ENCODE measurements at regions not wholly inside any gene's neighbourhood (a gene's known extent, or its start where the extent isn't known, plus 50 kb on each side); places are given as distances from the start of the nearest gene placed in this dataset.

DNA sequence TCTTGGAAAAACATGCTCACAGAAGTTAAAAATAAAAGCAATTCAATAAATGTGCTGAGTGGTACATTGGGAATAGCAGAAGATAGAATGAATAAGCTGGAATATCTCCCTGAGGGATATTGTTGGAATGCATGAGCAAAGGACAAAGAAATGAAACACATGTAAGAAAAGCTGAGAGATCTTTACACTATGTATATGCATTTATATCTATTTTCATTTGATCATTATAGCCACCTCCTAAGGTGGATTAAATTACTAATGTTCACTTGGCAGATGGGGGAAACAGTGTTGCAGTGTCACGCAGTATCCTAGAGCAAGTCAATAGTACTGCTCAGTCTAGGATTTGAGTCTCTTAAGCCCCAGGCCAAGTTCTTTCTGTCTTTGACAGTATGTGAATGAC is 542.0 kb upstream of the MARCKS start:
- ChIA-PET POLR2A (interaction anchor here (0.5 to 0.6 kb wide), 2 partner anchors 130 to 327 kb away, joined by 4 to 8 read pairs; no protein-coding TSS in a partner anchor), CTCF (interaction anchor here (1.3 kb wide), 1 partner anchor 27 kb away, joined by 3 read pairs; no protein-coding TSS in a partner anchor)
- no peaks in the 10 kb centered on the region for H3K36me3 ChIP-seq (ENCODE audit: control insufficient read depth, insufficient read depth, low read length)
- no peaks in the 10 kb centered on the region for H3K27me3 ChIP-seq (ENCODE audit: control insufficient read depth, insufficient read depth, low read length)
- no peak for DNase-seq (ENCODE audit: low read depth)
- TF ChIP-seq, protein P1, sequence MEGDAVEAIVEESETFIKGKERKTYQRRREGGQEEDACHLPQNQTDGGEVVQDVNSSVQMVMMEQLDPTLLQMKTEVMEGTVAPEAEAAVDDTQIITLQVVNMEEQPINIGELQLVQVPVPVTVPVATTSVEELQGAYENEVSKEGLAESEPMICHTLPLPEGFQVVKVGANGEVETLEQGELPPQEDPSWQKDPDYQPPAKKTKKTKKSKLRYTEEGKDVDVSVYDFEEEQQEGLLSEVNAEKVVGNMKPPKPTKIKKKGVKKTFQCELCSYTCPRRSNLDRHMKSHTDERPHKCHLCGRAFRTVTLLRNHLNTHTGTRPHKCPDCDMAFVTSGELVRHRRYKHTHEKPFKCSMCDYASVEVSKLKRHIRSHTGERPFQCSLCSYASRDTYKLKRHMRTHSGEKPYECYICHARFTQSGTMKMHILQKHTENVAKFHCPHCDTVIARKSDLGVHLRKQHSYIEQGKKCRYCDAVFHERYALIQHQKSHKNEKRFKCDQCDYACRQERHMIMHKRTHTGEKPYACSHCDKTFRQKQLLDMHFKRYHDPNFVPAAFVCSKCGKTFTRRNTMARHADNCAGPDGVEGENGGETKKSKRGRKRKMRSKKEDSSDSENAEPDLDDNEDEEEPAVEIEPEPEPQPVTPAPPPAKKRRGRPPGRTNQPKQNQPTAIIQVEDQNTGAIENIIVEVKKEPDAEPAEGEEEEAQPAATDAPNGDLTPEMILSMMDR (IDR thresholded peaks at IDR 0.05; ENCODE audit: insufficient read depth, low read depth, low read length), result no peak
- H3K4me3 ChIP-seq (ENCODE audit: low read depth, low read length), result no peak overlapping the region

DNA sequence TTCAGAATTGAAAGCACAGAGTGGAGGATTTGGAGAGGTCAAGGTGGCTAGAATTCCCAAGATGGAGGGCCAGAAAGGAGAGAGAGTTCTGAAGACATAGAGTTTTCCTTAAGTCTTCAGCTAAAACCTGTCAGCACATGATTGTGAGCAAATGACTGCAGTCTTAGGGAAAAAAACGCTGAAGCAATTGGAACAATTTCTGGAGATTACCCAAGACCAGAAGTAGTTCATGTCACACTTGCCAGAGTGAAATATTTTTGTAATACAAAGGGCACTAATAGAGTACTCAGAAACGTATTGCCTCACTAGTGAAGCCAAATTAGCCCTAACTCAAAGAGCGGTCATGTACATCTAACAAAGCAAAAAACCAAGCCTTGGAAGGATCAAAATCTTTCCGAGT is 541.3 kb upstream of the MARCKS start:
- Histone ChIP-seq H3K36me3 (ENCODE audit: control insufficient read depth, insufficient read depth, low read length) (no peaks in the 10 kb centered on the region), H3K27me3 (ENCODE audit: control insufficient read depth, insufficient read depth, low read length) (no peaks in the 10 kb centered on the region), H3K4me3 (ENCODE audit: low read depth, low read length) (no peak overlapping the region)
- ChIA-PET CTCF (interaction anchor here (1.3 kb wide), 1 partner anchor 26 kb away, joined by 3 read pairs; no protein-coding TSS in a partner anchor), POLR2A (no interaction called here)
- TF ChIP-seq, protein P1 (IDR thresholded peaks at IDR 0.05; ENCODE audit: insufficient read depth, low read depth, low read length), result no peak
- DNase-seq (ENCODE audit: low read depth), result no peak

DNA sequence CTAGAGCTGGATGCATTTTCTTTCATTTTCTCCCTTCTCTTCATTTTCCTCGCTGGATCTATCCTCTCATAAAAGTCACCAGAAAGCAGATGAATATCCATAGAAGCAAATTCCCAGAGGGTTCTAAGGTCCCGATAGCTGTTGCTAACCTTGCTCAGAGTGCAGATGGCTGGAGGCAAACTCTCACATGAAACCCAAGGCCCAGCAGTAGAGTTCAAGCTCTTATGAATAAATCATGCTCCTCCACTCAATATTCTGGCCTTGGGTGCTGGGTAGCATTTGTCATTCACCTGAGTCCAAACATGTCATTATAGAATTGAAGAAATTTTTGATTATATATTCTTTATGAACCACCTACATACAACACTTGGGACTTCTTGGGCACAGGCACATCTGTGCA is 539.7 kb upstream of the MARCKS start:
- Histone ChIP-seq H3K27me3 (ENCODE audit: control insufficient read depth, insufficient read depth, low read length) (no peaks in the 10 kb centered on the region), H3K4me3 (ENCODE audit: low read depth, low read length) (no peak overlapping the region), H3K36me3 (ENCODE audit: control insufficient read depth, insufficient read depth, low read length) (no peaks in the 10 kb centered on the region)
- DNase-seq (ENCODE audit: low read depth), result no peak
- ChIA-PET POLR2A (no interaction called here), CTCF (interaction anchor here (1.4 kb wide), 1 partner anchor 8 kb away, joined by 3 read pairs; no protein-coding TSS in a partner anchor)
- TF ChIP-seq, protein P1 (IDR thresholded peaks at IDR 0.05; ENCODE audit: insufficient read depth, low read depth, low read length), result no peak

DNA sequence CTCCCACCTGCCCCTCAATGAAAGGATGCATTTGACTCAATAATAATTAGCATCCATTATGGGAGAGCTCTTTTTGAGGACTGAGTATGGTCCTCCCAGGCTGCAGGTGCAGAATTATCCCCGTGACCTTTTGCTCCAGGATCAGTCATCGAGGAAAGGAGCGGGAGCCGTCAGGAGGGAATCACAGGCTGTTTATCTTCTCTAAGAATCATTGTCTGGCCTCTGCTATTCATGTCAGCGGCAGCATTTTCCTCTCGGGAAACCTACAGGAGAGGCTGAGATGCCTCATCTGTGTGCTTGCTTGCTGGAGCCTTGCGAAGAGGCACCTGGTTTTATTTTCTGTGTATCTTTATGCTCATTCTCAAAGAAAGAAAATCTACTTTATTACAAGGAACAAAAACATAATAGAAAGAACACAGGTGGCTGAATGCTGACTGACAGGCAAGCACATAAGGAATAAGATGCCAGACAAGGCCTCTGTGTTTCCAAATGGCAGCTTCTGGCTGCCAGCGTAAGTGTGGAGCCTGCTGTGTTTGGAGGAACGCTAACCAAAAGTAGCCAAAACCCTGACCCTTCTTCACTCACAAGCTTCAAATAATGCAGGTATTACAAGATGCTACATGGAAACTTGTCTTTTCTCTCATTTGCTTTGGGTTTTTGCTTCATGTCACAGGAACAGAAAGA is 539.1 kb upstream of the MARCKS start:
- TF ChIP-seq, protein P1 (IDR thresholded peaks at IDR 0.05; ENCODE audit: insufficient read depth, low read depth, low read length), result no peak
- H3K36me3 ChIP-seq (ENCODE audit: control insufficient read depth, insufficient read depth, low read length), result no peaks in the 10 kb centered on the region
- CTCF ChIA-PET, result interaction anchor here (0.7 to 1.4 kb wide), 2 partner anchors 8 to 9 kb away, joined by 3 read pairs; no protein-coding TSS in a partner anchor
- no peak overlapping the region for H3K4me3 ChIP-seq (ENCODE audit: low read depth, low read length)
- no peak for DNase-seq (ENCODE audit: low read depth)
- no peaks in the 10 kb centered on the region for H3K27me3 ChIP-seq (ENCODE audit: control insufficient read depth, insufficient read depth, low read length)
- POLR2A ChIA-PET, result no interaction called here

DNA sequence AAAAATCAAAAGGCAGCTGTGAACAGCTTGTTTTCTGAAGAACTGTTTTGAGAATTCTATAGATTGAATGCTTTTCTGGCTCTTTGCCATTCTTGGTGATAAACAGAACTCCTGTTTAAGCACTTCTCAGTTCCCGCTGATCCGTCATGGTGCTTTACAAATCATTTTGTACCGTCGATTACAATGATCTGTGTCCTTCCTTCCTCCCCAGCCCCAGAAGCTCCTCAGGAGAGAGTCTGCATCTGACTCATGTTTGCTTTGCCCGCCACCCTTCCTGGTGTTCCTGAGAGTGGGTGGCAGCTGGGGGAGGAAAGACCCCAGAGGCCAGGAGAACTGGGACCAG is 538.6 kb upstream of the MARCKS start:
- Histone ChIP-seq H3K27me3 (ENCODE audit: control insufficient read depth, insufficient read depth, low read length) (no peaks in the 10 kb centered on the region), H3K36me3 (ENCODE audit: control insufficient read depth, insufficient read depth, low read length) (no peaks in the 10 kb centered on the region), H3K4me3 (ENCODE audit: low read depth, low read length) (no peak overlapping the region)
- ChIA-PET POLR2A (no interaction called here), CTCF (interaction anchor here (0.7 kb wide), 1 partner anchor 9 kb away, joined by 3 read pairs; no protein-coding TSS in a partner anchor)
- DNase-seq (ENCODE audit: low read depth), result no peak
- TF ChIP-seq, protein P1 (IDR thresholded peaks at IDR 0.05; ENCODE audit: insufficient read depth, low read depth, low read length), result no peak

Measured in BJ (cell line).